HCT116 (cell line): ENCODE measurements at regions not wholly inside any gene's neighbourhood (a gene's known extent, or its start where the extent isn't known, plus 50 kb on each side); places are given as distances from the start of the nearest gene placed in this dataset.

Experiments used
- CTCF ChIP-seq, 3 experiments: fragments of 200-600 bp in 1 of 3; sonication (generic) in 1 of 3; IDR thresholded peaks in 2 of 3; conservative IDR thresholded peaks in 1 of 3; 2 replicates each; pipeline ENCODE4 v1.5.1; 2012 to 2017; ENCODE audit warnings: low read depth in 2 of 3, low read length in 2 of 3, antibody characterized with exemption in 1 of 3, borderline replicate concordance in 1 of 3, control low read depth in 1 of 3, mild to moderate bottlenecking in 1 of 3, mixed read lengths in 1 of 3, mixed run types in 1 of 3, moderate library complexity in 1 of 3; ENCODE audit not compliant: insufficient read depth in 1 of 3
- EZH2phosphoT487 ChIP-seq: fragments of 200-600 bp; IDR thresholded peaks from 2 replicates; pipeline ENCODE4 v1.6.1; 2018; ENCODE audit warnings: antibody characterized with exemption, borderline replicate concordance
- SP1 ChIP-seq: IDR thresholded peaks from 2 replicates; pipeline ENCODE4 v1.6.1; 2012; ENCODE audit warnings: low read depth

- TF ChIP-seq CTCF (IDR thresholded peaks at IDR 0.05 in 2 of 3, conservative IDR thresholded peaks at IDR 0.05 in 1 of 3; ENCODE audit: borderline replicate concordance in 1 of 3, insufficient read depth in 1 of 3, low read depth in 2 of 3, low read length in 2 of 3) (no peak), EZH2phosphoT487 (no peak), SP1 (no peak)
These were observed 1010.0 kb upstream of the CELF4 start for GRCh38 chr18:38575648-38576047.
